ENCODE measurements at regions not wholly inside any gene's neighbourhood (a gene's known extent, or its start where the extent isn't known, plus 50 kb on each side); places are given as distances from the start of the nearest gene placed in this dataset.
"Not testable (repeated sequence)": the region's sequence is repeated elsewhere in the genome, so short reads cannot be mapped to it uniquely, and the experiment has no call there.

- peak; percentile 44 for DNase-seq
These were observed 307.4 kb downstream of the FZD1 start for GRCh38 chr7:91571601-91572000.

DNA sequence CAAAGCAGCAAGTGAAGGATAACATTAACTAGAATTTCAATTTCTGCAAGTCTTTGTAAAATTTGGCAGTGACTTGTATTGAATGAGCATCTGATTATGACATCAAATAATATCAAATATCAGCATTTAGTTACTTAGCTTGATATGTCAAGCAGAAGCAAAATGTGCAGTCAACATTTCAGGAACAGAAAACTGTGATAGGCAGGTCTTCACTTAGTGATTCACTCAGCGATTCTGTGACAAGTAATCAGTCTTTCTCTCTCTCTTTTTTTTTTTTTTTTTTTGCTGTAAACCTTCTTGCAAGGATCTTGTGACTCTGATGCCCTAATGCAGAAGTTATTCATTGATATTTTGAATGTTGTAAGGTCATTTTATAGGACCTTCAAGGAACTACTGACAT lies 307.1 kb downstream of the MTERF1 start:
- DNase-seq, result no peak

DNA sequence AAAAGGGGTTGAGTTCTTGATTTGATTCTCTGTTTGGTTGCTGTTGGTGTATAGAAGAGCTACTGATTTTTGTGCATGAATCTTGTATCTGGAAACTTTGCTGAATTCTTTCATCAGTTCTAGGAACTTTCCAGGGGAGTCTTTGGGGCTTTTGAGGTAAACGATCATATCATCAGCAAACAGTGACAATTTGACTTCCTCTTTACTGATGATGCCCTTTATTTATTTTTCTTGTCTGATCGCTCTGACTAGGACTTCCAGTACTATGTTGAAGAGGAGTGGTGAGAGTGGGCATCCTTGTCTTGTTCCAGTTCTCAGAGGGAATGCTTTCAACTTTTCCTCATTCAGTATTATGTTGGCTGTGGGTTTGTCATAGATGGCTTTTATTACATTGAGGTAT lies 304.0 kb downstream of the MTERF1 start:
- DNase-seq, result not testable (repeated sequence)

DNA sequence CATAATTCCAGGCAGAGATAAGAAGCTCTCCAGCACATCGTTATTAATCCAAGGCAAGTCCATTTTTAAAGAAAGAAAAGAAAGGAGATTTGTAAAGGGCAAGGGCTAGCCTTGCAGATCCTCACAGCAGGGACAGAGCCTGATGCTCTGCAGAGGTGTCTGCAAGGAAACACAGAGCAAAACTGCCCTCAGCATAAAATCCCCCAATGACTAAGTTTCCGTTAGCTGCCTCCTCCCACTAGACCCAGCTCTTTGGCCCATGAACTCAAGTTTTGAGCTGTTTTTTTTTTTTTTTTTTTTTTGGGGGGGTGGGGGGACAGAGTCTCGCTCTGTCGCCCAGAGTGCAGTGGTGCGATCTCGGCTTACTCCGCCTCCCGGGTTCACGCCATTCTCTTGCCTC lies 300.7 kb downstream of the MTERF1 start:
- DNase-seq, result no peak

- DNase-seq, result no peak
These were observed 297.6 kb downstream of the MTERF1 start for GRCh38 chr7:91582799-91583477.

DNA sequence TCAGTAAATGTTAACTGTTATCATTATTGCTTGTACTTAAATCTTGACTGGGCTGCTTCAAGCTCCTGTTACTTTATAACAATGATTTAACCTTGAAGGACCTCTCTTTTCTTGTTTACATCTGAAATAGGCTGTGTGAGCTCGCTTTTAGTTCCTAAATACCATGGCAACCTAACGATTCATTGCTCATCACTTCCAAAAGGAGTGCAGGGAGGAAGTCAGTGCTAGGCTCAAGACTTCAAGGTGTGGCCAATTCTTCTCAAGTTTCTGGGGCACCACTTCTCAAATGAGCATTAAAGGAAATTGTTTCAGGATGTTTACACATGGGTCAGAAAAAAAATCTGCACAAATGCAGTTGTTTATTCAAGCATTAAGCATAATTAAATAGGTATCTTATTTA lies 284.2 kb downstream of the MTERF1 start:
- no peak for DNase-seq

GRCh38 chr7:91598791-91599190 lies 281.7 kb downstream of the MTERF1 start:
- DNase-seq, result no peak

DNA sequence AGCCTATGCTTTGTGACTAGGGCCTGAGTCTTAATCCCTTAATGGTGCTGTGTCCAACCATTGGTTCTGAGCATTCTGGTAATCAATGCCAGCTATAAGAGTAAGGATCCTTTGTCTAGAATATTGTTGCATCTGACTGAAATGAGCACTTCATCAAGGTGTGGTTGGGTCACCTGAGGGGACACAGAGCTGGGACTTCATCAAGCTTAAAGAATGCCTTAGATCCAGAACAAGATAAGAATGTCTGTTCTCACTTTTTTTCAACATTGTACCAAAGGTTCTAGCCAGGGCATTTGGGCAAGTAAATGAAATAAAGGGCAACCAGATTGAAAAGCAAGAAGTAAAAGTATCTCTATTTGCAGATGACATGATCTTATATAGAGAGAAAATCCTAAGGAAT lies 280.4 kb downstream of the MTERF1 start:
- no peak for DNase-seq

GRCh38 chr7:91603707-91604106 lies 276.8 kb downstream of the MTERF1 start:
- no peak for DNase-seq

- DNase-seq, result no peak
These were observed 271.9 kb downstream of the MTERF1 start for GRCh38 chr7:91608606-91609005.

GRCh38 chr7:91609525-91609924 lies 271.0 kb downstream of the MTERF1 start:
- no peak for DNase-seq

- DNase-seq, result no peak
These were observed 266.1 kb downstream of the MTERF1 start for GRCh38 chr7:91614431-91614830.

GRCh38 chr7:91618776-91619765 lies 261.4 kb downstream of the MTERF1 start:
- DNase-seq, result no peak

DNA sequence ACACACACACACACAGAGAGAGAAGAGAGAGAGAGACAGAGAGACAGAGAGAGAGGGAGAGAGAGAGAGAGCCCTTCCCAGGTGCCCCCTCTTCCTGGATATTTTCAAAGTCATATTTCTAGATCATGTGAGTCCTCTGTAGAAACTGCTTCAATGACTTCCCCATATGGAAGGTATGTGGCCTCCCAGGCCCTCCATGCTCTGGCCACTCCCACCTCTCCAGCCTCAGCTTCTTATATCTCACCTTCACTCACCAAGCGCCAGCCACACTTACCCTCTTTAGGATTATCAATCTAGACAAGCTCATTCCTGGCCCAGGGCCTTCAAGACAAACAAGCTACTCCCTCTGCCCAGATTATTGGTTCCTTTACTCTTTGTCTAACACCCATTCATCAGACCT lies 259.7 kb downstream of the MTERF1 start:
- no peak for DNase-seq

DNA sequence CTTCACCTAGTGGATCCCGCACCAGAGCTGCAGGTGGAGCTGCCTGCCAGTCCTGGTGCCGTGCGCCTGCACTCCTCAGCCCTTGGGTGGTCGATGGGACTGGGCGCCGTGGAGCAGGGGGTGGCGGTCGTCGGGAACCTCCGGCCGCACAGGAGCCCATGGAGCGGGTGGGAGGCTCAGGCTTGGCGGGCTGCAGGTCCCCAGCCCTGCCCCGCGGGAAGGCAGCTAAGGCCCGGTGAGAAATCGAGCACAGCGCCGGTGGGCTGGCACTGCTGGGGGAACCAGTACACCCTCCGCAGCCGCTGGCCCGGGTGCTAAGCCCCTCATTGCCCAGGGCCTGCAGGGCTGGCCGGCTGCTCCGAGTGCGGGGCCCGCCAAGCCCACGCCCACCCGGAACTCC lies 253.2 kb downstream of the MTERF1 start:
- not testable (repeated sequence) for DNase-seq

DNA sequence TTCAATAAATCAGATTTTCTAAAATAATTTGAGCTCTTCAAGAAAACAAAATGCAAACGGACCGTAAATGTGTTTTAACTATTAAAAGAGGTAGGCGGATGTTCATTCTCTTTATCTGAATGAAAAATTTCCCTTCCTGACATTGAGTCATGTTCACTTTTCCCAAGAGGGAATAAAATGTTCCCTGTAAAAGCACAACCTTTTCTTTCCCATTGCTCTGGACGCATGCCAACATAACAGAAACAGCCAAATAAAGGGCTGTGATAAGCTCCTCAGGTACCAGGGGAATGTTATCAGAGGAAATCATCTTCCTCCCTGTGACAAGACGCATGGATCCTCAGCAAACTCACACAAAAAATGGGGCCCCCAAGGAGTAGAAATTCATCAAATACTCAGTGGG lies 251.8 kb downstream of the MTERF1 start:
- DNase-seq, result no peak

DNA sequence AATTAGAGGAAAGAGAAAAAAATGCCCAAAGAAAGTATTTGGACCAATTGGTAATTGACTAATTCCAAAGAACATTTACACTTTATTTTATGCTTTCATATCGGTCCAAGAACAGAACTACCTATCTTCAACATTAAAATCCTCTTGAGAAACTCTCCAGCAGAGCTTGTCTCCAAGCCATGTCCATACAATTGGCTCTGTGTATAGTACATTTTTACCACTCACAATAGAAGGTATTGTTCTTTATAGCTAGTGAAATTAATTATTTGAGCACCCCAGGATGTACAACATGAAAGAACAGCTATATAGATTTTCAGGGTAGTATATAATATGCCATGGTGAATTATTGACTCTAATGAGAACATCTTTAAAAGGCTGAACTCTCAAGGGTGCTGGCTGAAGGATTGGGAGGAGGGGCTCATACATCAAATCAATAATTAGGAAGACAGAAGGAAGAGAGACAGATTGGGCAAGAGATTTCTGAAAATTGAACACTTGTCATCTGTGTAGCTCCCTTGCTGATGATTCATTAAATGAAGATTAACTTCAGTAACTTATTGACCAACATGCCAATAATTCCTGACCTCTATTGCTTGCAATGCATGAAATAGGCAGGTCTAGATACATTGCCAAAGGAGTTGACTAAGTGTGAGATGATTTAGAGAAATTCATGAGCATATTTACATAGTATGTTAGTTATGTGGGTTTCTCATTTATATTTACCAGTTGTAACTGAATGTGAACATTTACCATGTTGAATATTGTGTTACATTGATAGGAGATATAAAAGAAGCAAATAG lies 249.7 kb downstream of the MTERF1 start:
- DNase-seq, result no peak

DNA sequence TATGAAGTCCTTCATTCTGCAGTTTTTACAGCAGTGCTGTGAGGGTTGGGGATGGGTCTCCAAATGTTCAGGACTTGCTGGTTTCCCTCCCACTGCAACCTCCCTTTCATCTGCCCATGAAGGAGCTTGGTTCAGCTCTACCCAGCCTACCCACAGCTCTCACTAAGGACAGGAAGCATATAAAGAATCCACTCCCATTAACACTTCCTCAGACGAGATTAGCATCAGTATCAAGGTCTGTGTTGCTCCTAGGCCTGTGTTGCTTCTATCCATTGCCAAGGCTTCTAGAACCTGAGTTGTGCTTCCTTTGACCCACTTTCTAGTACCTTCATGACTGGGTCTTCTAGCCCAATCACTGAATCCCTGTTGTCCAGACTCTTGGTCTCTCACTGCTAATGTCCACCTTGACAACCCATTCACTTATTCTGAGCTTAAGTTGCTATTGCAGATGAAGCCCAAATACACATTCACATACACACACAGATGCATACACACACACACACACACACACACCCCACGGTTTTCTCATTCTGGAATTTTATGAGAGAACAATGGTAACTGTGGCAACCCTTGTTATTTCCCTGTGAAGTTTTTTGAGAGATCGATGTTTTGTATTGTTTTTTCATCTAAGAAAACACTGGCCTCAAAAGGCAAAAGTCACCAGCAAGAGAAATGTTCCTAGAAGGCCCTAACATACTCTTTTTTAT lies 248.1 kb downstream of the MTERF1 start:
- no peak for DNase-seq

DNA sequence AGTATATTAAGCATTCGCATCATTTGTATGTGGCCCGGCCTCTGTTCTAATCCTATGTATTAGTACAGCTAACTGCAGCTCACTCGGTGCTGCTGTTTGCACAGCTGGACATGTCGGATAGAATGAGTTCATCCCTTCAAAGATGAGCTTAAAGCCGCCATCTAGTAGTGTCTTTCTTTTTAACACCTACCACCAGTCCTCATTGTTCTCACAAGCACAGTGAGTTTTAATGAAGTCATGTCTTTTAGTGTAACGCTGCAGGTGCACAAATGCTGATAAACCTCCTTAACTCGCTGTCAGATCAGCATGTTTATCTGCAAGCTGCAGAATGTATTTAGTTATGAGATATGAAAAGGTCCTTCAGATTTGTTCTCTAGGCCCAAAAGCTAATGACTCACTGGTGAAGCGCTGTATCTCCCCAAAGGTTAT lies 247.5 kb downstream of the MTERF1 start:
- DNase-seq, result no peak

DNA sequence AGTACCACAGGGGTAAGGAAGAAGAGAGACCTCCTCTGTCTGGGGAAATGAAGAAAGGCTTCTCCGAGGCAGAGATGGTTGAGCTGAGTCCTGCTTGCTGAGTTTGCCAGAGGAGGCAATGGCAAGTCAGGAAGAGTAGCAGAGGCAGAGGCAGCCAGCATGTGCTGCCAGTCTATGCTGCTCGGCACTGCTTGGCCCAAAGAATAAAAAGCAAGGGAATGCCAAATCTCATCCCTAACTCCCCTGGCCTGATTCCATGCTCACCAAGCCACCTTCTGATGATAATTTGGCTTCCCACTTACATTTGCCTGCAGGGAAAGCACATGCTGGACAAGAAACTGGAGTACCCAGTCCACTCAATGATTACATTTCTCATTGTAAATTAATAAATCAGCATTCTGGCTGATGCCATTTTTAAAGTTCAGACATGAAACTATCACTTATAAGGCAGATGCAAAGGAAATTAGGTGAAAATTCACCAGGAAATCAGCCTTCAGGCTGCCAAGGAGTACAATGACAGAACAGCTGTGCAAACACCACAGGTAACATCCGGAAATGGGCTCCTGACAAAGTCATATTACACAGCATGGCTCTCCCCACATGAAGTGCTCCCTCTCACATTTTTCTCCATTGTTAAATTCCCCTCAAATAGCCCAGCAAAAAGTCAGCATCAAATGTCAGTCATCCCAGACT lies 245.9 kb downstream of the MTERF1 start:
- DNase-seq, result no peak

GRCh38 chr7:91636129-91636724 lies 244.3 kb downstream of the MTERF1 start:
- DNase-seq, result peak; percentile 11

DNA sequence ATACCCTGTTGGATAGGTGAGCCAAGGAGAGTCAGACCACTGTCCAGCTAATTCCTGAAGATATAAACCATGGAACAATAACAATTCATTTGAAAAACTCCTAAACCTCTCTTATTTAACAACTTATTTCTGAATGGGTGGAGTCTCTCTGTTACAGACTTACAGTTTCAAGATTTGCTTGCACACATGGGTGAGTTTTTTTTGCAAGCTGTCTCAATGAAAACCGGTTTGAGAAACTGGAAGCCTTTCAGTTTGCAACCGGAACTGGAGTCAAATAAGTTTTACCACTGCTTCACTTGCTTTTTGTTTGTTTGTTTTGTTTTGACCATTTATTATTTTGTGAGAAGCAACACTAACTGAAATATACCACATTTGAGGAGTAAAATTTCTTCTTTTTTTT lies 243.8 kb downstream of the MTERF1 start:
- DNase-seq, result no peak
